HG03108 (cell line): ENCODE measurements at regions not wholly inside any gene's neighbourhood (a gene's known extent, or its start where the extent isn't known, plus 50 kb on each side); places are given as distances from the start of the nearest gene placed in this dataset.
"Not testable (repeated sequence)": the region's sequence is repeated elsewhere in the genome, so short reads cannot be mapped to it uniquely, and the experiment has no call there.

Experiments
- ATAC-seq: cut with Tn5 transposase; IDR thresholded peaks from one replicate; pipeline ENCODE4 v1.9.1; 2021; ENCODE audit warnings: moderate library complexity; ENCODE audit not compliant: unreplicated experiment

DNA sequence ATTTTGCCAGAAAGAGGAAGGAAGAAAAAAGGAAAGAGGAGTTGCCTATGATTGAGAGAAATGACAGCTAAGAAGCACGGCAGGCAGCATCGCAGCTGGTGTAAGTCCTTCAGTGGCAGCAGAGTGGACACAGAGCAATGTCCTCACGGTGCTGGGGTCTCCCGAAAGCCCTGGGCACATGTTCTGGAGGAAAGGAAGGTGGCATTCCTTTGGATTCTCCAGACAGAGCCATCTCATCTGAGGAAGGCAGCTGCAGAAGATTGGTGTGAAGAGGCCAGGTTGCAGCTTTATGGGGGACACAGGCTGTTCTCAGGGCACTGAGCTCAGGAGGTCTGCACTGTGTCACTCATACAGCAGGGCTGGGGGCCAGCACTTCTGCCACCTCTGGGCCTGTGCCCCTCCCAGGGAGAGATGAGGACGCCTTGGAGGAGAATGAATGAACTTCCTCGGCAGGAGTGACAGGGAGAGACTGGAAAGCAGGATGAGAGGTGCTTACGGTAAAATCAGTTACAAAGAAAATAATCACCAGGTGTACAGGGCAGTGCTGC is 252.0 kb upstream of the MYT1L start:
- no peak for ATAC-seq

DNA sequence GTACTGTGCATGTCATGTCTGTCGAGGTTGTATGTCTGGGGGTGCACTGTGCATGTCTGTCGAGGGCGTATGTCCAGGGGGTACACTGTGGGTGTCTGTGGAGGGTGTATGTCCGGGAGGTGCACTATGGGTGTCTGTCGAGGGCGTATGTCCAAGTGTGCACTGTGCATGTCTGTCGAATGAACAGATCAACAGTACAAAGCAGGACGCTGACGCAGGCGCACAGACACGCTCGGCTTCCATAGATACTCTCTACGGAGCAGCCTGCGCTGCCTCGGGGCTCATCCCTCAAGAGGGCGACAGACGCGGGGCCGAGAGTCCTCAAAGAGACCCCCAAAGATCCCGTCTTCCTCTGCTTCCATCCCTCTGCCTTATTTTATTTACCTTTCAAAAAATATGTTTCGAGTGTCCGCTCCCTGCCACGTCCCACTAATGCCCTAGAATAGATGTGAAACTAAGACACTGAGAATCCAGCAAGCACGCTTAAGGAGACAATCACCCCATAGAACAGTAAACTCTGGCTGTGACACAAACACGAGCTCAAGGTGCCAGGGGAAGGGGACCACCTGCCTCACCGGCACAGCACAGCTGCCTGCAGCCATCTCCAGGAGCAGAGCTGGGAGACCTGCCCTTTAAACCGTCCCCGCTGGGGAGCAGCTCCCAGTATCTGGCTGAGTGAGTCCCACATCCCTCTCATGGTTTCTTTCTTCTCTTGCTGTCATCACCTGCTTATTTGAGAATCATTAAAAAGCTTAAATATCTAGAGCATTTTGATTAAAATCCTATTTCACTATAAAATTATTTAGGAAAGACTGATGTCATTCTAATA is 250.5 kb upstream of the MYT1L start:
- no peak for ATAC-seq

DNA sequence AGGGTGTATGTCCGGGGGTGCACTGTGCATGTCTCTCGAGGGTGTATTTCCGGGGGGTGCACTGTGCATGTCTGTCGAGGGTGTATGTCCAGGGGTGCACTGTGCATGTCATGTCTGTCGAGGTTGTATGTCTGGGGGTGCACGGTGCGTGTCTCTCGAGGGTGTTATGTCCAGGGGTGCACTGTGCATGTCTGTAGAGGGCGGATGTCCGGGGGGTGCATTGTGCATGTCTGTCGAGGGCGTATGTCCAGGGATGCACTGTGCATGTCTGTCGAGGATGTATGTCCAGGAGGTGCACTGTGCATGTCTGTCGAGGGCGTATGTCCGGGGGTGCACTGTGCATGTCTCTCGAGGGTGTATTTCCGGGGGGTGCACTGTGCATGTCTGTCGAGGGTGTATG is 249.8 kb upstream of the MYT1L start:
- not testable (repeated sequence) for ATAC-seq

DNA sequence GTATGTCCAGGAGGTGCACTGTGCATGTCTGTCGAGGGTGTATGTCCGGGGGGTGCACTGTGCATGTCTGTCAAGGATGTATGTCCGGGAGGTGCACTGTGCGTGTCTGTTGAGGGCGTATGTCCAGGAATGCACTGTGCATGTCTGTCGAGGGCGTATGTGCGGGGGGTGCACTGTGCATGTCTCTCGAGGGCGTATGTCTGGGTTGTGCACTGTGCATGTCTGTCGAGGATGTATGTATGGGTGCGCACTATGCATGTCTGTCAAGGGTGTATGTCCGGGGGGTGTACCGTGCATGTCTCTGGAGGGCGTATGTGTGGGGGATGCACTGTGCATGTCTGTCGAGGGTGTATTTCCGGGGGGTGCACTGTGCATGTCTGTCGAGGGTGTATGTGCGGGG is 249.3 kb upstream of the MYT1L start:
- no peak for ATAC-seq

DNA sequence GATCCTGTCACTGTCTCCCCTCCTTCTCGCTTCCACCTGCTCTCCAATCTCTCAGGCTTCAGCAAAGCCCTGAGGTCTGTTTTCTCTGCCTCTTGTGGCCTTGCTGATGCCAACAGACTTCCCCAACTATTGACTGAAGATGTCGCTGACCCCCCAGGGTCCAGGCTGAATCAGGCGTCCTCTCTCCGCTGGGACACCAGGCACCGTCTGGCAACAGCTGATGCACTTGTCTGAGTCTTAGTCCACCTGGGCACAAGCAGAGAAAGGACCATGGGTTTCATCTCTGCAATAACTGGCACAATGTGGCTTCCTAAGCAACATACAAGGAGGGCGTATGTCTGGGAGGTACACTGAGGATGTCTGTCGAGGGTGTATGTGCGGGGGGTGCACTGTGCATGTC is 248.7 kb upstream of the MYT1L start:
- ATAC-seq: no peak

DNA sequence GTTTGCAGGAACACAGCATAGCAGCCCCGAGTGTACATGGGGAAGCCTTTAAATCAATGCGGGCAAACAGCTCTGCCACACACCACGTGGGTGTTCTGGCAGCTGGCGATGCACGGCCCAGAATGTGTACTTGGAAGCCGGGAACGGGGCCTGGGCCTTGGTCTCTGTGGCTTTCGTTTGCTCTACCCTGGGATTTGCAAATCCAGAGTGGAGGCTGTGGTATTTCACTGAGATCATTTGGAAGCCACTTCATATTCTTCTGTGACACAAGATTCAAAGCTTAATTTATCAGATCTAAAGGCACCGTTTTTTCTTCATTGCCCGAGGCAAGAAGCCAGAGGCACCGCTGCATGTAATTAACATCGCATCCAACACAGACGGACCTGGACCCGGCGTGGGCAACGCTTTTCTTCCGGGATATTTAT is 246.3 kb upstream of the MYT1L start:
- no peak for ATAC-seq

DNA sequence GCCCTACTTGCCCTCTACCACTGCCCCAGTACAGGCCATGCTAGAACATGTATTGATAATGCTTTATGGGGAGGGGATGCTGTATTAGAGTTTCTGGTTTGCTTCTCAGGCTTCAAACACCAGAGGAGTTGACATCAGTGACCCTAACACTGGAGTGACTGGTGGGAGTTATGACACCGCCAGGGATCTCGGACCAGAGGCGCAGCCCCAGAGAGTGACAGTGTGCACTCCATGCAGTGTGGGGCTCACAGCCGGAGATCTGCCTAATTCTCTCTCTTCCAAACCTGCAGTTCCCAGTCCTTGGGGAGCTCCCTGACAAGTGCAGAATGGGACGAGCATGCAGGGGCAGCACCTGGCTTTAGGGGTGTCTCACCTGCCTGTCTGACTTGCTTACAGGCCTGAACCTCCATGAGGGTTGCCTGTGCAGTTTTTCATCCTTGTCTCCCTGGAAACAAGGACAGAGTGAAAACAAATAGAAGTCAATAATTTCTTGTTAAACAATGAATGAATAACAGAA is 244.9 kb upstream of the MYT1L start:
- ATAC-seq: no peak

DNA sequence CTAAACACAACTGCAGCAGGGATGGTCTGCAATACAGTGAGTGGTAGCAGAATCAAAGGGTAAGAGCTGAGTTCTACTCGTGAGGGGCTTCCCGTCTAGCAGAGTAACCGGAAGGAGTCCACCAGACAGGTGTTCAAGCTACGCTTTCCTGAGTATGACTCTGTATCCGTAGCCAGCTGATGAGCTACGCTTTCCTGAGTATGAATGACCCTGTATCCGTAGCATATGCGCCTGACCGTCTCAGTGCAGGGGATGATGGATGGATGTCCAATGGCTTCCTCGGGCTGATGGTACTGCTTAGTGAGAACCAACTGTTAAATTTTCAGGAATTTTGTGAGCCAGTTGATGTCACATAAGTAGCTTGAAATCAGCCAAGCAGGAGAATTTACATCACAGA is 244.1 kb upstream of the MYT1L start:
- ATAC-seq: no peak

DNA sequence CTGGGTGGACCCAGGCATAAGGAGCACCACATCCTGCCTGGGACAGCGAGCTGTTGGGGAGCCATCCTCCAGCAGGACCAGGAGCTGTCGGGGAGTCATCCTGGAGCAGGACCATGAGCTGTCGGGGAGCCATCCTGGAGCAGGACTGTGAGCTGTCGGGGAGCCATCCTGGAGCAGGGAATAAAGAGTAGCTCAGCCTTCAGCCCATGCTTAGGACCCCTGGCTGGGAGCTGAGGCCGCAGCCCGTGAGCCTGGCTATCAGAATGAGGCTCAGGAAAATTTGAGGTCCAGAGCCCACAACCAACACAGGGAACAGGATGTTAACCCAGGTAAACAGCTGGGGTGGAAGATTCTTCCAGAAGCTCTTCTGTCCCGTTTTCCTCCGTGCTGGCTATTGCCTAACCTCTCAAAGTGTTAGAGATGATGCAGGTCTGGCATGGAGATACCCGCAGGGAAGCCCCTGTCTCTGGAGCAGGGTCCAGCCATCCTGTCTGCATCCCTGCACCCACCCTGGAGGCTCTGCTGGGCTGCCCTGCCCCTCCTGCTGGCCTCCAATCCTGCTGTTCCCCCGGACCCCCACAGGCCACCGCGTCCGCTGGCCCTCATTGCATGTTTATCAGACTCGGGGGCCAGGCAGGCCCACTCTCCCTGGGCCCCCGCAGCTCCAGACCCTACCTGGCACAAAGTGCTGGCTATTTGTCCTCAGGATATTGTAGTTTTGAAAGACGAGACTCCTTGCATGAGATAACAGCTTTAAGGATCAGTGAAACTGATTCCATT is 243.5 kb upstream of the MYT1L start:
- no peak for ATAC-seq

DNA sequence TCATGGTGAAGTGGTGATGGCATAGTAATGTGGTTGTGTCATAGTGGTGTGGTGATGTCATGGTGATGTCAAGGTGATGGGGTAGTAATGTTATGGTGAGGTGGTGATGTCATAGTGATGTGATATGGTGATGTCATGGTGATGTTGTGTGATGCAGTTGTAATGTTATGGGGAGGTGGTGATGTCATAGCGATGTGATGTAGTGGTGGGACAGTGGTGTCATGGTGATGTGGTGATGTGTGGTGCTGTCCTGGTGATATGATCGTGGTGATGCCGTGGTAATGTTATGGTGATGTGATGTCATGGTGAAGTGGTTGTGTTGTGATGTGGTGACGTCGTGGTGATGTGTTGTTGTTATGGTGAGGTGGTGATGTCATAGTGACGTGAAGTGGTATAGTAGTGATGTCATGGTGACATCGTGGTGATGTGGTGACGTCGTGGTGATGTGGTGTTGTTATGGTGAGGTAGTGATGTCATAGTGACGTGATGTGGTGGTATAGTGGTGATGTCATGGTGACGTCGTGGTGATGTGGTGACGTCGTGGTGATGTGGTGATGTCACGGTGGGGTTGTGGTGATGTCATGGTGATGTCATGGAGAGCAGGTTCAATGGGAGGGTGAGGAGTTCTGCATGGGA is 242.7 kb upstream of the MYT1L start:
- ATAC-seq: no peak

DNA sequence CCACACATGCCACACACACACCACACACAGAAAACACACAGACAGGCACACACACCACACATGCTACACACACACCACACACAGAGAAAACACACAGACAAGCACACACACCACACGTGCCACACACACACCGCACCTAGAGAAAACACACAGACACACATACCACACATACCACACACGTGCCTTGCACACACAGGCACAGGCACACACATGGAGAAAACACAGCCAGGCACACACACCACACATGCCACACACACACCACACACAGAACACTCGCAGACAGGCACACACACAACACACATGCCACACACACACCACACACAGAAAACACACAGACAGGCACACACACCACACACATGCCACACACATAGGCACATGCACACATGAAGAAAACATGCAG is 242.1 kb upstream of the MYT1L start:
- ATAC-seq: no peak

DNA sequence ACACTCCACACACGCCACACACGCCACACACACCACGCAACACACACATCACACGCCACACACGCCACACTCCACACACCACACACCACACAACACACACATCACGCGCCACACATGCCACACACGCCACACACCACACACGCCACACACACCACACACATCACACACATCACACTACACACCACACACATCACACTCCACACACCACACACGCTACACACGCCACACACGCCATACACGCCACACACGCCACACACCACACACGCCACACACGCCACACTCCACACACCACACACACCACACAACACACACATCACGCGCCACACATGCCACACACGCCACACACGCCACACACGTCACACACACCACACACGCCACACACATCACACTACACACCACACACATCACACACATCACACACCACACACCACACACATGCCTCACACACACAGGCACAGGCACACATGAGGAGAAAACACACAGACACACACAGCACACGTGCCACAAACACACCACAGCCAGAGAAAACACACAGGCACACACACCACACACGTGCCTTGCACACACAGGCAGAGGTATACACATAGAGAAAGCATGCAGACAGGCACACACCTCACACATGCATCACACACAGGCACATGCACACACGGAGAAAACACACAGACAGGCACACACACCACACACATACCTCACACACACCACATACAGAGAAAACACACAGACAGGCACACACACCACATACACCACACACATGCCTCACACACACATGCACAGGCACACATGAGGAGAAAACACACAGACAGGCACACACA is 241.5 kb upstream of the MYT1L start:
- ATAC-seq: no peak

DNA sequence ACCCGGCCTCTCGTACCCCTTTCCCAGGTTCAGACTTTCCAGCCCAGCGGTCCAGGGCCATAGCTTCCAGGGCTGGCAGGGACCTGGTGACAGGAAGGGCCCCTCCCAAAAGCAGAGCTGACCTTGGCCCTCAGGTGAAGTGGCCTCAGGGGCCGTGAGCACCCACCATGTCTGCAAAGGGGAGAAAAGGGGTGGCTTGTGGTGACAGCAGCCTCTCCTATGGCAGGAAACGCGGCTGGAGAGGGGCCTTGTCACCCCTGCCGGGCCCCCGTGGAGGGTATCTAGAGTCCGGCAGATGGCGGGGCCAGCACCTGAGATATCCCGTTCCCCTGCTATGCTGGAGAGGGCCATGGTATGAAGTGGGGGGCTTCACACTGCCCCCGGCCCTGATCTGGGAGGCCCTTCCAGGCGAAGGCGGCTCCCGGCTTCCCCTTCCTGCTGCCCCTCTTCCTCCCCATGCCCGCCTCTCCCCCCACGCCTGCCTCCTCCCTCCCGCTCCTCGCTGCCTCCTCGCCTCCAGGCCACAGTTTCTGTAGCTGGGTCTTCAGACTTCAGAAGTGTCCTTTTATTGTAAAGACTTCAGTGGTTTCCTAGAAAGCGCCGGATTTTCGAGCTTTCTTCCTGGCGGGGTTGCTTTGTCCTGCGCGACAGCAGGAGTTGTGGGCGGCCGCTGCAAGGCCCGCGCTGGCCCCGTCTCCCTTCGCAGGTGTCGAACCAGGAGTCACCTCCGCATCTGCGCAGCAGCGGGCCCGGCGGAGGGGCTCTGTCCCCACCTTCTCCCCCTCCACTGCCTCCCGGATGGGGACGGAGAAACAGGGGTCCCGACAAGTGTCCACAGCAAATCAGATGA is 240.5 kb upstream of the MYT1L start:
- no peak for ATAC-seq

DNA sequence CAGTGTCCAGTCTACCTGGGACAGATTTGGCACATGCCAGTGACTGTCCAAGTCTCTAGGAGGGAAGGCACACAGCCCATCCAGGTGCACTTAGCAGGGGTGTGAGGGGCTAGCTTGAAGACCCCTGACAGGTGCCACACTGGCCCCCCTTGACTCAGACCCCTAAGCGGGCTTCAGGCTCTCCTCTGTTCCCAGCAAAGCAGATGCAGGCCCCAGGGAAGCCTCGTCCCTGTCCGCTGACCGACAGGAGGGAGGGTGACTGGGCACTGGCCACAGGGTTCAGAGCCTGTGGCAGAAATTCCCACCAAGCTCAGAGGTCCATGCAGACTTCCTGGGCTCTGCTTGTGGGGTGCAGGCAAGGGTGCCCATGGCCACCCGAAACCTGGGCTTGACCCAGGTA is 239.8 kb upstream of the MYT1L start:
- ATAC-seq: no peak

DNA sequence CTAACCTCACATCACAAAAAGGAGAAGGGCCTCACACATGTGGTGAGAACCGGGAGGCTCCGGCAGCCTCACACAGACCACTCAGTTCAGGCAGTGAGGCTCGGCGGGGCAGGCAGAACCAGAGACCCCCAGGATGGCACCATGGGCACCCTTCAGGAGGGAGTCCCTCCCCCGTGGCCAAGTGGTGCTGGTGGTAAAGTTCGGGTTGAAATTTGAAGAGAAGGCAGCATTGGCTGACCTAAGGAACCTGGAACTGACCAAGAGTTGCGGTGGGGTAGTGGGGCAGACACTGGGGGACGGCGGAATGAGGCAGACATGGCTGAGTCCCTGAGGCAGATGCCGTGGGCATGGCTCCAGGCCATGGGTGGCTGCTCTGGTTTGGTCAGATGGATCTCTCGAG is 239.3 kb upstream of the MYT1L start:
- no peak for ATAC-seq

DNA sequence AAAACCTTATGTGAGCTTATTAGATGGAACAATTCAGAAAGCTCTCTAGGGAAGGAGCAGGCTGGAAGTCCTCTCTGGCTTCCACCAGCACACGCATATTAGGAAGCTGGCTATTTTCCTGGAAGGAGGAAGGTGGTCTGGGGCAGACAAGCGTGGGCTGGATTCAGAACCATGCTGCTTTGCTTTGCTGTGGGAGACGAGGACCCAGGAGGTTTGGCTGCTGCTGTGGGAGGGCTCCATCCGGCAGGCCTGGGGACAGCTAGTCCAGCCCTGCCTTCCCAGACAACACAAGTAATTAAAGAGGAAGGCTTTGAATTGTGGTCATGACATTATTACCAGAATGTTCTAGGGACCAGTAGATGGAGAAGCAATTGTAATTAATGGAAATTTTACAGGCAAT is 238.8 kb upstream of the MYT1L start:
- ATAC-seq: no peak

DNA sequence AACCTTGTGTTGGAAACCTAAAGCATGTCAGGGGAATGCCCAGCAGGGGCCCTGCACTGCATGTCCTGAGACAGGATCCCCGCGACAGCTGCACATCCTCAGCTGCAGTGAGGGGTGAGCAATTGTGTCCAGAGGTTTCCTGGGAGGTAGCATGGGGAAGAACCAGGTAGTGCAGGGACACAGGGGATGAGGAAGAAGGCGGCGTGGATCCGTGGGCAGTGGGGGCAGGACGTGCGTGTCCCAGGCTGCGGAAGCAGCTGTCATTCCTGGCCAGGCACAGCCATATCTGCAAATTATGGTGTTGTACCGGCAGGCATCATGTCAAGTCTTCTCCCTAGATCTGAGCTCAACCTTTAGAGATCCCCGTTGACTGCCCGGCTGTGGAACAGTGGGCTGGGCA is 238.2 kb upstream of the MYT1L start:
- no peak for ATAC-seq

DNA sequence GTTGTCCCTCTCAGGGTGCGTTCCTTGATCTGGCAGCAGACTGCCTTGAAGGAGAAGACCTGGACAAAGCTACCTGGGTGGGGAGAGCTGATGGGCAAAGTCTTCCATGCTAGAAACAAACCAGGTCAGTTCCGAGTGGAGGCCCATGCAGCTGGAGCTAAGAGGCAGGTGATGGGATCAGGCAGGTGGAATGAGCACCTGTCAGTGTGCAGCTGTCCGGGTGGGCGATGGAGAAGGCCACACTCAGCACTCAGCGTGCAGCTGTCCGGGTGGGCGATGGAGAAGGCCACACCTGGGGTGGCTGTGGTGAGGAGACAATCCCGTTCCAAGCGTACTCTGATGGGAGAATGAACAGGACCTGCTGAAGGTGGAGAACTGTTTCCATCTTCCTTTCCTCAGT is 237.3 kb upstream of the MYT1L start:
- ATAC-seq: no peak

DNA sequence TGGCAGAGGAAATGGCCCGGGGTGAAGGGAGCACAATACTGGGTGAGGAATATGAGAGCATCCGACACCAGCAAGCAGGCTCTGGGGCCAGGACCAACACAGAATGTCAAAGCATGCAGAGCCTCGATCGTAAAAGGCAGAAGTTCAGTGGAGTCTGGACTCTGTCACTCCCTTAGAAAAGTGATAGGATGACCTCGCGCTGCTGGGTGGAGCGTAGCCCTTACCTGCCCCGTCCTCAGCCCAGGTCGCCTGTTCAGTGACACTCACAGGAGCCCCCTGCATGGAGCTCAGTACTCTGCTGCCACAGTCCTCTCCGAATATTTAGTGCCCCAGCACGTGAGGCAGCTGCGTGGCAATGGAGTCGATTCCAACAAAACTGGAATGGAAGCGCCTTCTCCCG is 236.7 kb upstream of the MYT1L start:
- ATAC-seq: no peak
